ENCODE measurements at regions not wholly inside any gene's neighbourhood (a gene's known extent, or its start where the extent isn't known, plus 50 kb on each side); places are given as distances from the start of the nearest gene placed in this dataset.

DNA sequence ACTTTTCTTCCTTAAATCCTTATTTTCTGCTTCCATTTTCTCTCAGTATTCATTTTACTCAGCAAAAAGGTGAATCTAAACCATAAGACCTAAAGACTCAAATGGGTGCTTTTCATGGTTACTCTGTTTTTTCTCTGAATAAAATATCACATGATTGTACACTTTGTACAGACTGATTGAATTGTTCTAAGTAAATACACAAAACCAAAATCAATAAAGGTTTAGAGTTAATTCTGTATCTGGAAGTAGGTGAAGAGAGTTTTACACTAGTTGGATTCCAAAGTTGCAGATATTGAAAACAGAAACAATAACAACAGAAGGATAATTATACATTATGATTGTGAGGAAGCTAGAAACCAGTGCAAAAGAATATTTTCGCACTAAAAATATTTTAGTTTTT lies 546.2 kb downstream of the TUSC7 start:
- DNase-seq (ENCODE audit: extremely low spot score in 2 of 2) = no peak
- Histone ChIP-seq H3K36me3 (no peaks in the 10 kb centered on the region), H3K27ac (no peak overlapping the region), H3K9me3 (no peaks in the 10 kb centered on the region), H3K4me3 (no peak overlapping the region), H3K4me1 (no peaks in the 10 kb centered on the region), H3K27me3 (no peaks in the 10 kb centered on the region)
- no peak for TF ChIP-seq POLR2A (IDR thresholded peaks at IDR 0.05)
- no peak for TF ChIP-seq POLR2AphosphoS5 (IDR thresholded peaks at IDR 0.05; ENCODE audit: insufficient read depth in 1 of 2, low read depth in 1 of 2)
- TF ChIP-seq, protein P1, sequence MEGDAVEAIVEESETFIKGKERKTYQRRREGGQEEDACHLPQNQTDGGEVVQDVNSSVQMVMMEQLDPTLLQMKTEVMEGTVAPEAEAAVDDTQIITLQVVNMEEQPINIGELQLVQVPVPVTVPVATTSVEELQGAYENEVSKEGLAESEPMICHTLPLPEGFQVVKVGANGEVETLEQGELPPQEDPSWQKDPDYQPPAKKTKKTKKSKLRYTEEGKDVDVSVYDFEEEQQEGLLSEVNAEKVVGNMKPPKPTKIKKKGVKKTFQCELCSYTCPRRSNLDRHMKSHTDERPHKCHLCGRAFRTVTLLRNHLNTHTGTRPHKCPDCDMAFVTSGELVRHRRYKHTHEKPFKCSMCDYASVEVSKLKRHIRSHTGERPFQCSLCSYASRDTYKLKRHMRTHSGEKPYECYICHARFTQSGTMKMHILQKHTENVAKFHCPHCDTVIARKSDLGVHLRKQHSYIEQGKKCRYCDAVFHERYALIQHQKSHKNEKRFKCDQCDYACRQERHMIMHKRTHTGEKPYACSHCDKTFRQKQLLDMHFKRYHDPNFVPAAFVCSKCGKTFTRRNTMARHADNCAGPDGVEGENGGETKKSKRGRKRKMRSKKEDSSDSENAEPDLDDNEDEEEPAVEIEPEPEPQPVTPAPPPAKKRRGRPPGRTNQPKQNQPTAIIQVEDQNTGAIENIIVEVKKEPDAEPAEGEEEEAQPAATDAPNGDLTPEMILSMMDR (IDR thresholded peaks at IDR 0.05) = no peak
- intact Hi-C loops (cut with DNase I) = no loop called here

DNA sequence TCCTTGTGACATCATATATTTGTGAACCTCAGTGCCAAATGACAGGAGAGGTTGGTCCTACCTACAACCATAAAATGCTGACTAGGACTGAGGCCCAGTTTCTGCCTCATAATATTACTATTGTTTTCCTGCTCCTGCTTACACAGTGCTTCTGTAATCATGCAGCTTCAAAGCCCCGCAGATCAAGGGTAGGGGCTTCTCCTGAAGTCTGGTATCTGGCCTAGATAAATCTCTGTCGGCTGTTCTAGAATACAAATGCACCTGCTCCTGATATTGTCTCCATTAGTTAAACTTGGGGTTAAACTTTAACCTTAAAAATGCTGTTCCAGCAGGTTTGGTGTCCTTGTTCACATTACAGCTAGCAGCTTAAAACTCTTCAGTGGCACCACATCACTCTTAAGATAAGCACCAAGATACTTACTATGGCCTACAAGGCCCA lies 552.4 kb downstream of the TUSC7 start:
- Histone ChIP-seq H3K4me1 (no peaks in the 10 kb centered on the region), H3K4me3 (no peak overlapping the region), H3K27ac (no peak overlapping the region), H3K27me3 (no peaks in the 10 kb centered on the region), H3K9me3 (no peaks in the 10 kb centered on the region), H3K36me3 (no peaks in the 10 kb centered on the region)
- intact Hi-C loops (cut with DNase I) = no loop called here
- DNase-seq (ENCODE audit: extremely low spot score in 2 of 2) = no peak
- TF ChIP-seq, protein P1 (IDR thresholded peaks at IDR 0.05) = no peak
- TF ChIP-seq POLR2A (IDR thresholded peaks at IDR 0.05) (no peak), POLR2AphosphoS5 (IDR thresholded peaks at IDR 0.05; ENCODE audit: insufficient read depth in 1 of 2, low read depth in 1 of 2) (no peak)

DNA sequence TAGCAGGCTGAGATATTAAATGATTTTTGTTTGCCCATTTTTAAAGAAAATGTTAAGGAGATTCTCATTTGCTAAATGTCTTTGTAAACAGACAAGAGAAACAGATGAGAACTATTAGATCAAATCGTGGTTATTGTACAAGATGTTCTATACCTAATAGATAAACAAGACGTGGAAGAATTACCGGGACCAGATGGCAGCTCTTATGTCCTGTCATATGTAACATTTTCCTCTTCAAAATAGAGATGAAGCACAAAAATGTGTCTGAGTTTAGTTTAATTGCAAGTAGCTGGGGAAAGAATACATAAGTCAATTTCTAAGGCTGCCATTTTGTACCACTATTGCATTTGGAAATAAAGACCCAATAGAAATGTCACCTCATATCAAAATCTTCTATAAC lies 553.7 kb downstream of the TUSC7 start:
- Histone ChIP-seq H3K4me3 (no peak overlapping the region), H3K36me3 (no peaks in the 10 kb centered on the region), H3K4me1 (no peaks in the 10 kb centered on the region), H3K27ac (no peak overlapping the region), H3K27me3 (no peaks in the 10 kb centered on the region), H3K9me3 (no peaks in the 10 kb centered on the region)
- intact Hi-C loops (cut with DNase I) = no loop called here
- no peak for TF ChIP-seq POLR2AphosphoS5 (IDR thresholded peaks at IDR 0.05; ENCODE audit: insufficient read depth in 1 of 2, low read depth in 1 of 2)
- no peak for TF ChIP-seq POLR2A (IDR thresholded peaks at IDR 0.05)
- TF ChIP-seq, protein P1 (IDR thresholded peaks at IDR 0.05) = no peak
- no peak for DNase-seq (ENCODE audit: extremely low spot score in 2 of 2)

DNA sequence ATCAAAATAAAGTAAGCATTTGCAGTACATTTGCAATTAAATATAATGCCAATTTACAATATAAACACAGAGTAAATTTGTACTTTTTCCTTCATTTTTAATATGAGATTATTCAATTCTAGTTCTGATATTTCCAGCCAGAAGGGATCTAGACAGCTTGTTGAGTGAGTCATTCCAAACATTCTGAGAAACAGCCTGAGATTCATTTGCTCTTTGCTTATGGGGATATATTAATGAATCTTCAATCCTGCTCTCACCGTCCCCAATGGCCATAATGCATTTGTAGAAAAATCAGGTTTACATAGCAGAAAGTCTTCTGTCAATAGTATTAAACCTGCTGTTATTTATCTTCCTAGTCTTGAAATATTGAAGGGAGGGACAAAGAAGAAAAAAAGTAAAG lies 554.2 kb downstream of the TUSC7 start:
- Histone ChIP-seq H3K4me3 (no peak overlapping the region), H3K27me3 (no peaks in the 10 kb centered on the region), H3K36me3 (no peaks in the 10 kb centered on the region), H3K4me1 (no peaks in the 10 kb centered on the region), H3K27ac (no peak overlapping the region), H3K9me3 (no peaks in the 10 kb centered on the region)
- intact Hi-C loops (cut with DNase I) = no loop called here
- DNase-seq (ENCODE audit: extremely low spot score in 2 of 2) = no peak
- no peak for TF ChIP-seq POLR2A (IDR thresholded peaks at IDR 0.05)
- TF ChIP-seq POLR2AphosphoS5 (IDR thresholded peaks at IDR 0.05; ENCODE audit: insufficient read depth in 1 of 2, low read depth in 1 of 2) = no peak
- TF ChIP-seq, protein P1 (IDR thresholded peaks at IDR 0.05) = no peak

DNA sequence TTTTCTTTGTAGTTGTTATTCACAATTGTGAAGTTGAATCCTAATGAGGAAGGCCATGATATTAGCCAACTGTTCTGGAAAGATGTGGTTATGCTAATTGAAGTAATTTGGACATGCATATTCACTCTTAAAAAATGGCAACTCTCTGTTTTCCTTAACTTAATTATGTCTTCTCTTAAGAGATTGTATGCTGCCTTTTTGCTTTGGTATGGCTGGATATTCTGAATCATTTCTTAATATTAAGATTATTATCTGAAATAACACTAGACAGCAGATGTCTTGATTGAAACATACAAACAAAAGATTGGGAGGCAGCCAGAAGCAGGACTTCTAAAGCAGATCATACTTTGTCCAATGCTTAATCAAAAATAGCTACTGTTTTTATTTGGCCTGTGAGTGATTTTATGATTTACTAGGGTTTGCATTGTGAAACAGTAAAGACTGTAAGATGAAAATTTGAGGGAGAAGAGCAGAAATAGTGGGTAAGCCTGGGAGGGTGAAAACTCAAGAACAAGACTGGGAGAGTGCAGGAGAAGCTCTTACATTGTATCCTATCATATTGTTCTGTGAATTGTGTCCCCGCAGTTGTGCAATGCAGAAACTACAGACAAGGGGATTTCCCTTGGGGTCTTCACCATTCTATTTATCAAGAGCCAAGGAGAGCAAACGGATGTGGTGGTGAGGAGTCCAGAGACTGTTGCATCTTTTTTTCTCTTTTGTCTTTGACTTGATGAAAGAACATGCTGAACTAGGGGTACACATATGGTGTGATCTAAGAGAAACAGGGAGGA lies 554.8 kb downstream of the TUSC7 start:
- no peak for DNase-seq (ENCODE audit: extremely low spot score in 2 of 2)
- intact Hi-C loops (cut with DNase I) = no loop called here
- Histone ChIP-seq H3K9me3 (no peaks in the 10 kb centered on the region), H3K27me3 (no peaks in the 10 kb centered on the region), H3K4me3 (no peak overlapping the region), H3K4me1 (no peaks in the 10 kb centered on the region), H3K27ac (no peak overlapping the region), H3K36me3 (no peaks in the 10 kb centered on the region)
- TF ChIP-seq POLR2A (IDR thresholded peaks at IDR 0.05) = no peak
- TF ChIP-seq, protein P1 (IDR thresholded peaks at IDR 0.05) = no peak
- TF ChIP-seq POLR2AphosphoS5 (IDR thresholded peaks at IDR 0.05; ENCODE audit: insufficient read depth in 1 of 2, low read depth in 1 of 2) = no peak
